GM19467 (cell line): ENCODE measurements at regions not wholly inside any gene's neighbourhood (a gene's known extent, or its start where the extent isn't known, plus 50 kb on each side); places are given as distances from the start of the nearest gene placed in this dataset.
"Not testable (repeated sequence)": the region's sequence is repeated elsewhere in the genome, so short reads cannot be mapped to it uniquely, and the experiment has no call there.

Experiments used
- ATAC-seq: cut with Tn5 transposase; IDR thresholded peaks from one replicate; pipeline ENCODE4 v1.9.1; 2021; ENCODE audit warnings: mild to moderate bottlenecking, moderate library complexity; ENCODE audit not compliant: unreplicated experiment

DNA sequence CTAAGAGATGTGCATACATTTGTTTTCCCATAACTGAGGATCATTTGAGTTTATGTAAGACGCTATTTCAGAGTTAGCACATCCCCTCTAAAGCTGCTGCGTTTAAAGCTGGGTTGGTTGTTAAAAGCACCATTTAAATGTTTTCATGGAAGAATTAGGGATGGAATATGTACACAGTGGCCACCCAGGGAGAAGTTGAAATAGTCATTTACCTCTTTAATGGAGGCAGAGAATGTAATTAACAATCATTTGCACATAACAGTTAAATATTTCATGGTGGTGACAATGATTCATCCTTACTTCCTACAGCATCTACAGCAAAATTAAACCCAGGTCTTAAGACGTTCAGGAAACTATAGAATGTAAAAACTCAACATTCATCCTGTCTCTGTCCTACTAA, 100.3 kb downstream of the KIF4B start:
- no peak for ATAC-seq

DNA sequence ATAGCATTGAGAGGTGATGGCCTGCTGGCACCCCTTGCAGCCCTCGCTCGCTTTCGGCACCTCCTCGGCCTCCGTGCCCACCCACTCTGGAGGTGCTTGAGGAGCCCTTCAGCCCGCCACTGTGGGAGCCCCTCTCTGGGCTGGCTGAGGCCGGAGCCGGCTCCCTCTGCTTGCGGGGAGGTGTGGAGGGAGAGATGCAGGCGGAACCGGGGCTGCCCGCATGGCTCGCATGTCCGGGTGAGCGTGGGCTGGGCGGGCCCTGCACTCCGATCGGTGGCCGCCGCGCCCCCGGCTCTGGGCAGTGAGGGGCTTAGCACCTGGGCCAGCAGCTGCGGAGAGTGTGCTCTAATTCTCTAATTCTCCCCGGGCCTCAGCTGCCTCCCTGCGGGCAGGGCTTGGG, 101.1 kb downstream of the KIF4B start:
- ATAC-seq, result no peak

DNA sequence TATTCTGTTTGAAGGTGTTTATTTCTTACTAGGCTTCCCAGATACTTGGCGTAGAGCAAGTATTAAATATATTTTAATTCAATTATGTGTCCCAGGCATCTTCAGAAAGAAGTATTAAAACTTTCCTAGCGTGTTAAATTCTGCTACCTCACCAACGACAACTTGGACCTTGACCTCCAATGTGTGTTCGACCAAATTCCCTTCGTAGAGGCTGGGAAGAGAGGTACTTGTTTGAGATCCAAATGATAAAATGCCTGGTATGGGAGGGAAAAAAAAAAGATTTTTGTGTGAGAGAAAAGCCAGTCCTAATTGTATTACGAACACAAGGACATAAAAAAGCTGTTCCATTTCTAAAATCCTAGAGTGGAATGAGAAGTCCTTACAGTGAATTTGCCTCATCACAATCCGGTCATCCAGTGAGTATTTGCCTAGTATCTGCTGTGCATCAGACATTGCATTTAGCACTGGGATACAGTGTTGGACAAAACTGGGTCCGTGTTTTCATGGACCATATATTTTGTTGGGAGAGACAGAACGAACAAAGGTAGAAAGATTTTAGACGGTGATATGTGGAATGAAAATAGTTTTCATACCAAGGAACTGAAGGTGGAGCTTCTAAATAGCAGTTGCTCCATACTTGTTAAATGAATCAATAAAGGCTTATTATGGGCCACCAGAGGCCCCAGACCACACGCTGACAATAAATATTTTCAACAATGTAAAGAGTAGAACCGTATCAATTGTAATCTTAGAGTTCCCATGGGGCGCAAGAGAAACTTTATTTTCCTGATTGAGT, 103.1 kb downstream of the KIF4B start:
- ATAC-seq, result no peak

DNA sequence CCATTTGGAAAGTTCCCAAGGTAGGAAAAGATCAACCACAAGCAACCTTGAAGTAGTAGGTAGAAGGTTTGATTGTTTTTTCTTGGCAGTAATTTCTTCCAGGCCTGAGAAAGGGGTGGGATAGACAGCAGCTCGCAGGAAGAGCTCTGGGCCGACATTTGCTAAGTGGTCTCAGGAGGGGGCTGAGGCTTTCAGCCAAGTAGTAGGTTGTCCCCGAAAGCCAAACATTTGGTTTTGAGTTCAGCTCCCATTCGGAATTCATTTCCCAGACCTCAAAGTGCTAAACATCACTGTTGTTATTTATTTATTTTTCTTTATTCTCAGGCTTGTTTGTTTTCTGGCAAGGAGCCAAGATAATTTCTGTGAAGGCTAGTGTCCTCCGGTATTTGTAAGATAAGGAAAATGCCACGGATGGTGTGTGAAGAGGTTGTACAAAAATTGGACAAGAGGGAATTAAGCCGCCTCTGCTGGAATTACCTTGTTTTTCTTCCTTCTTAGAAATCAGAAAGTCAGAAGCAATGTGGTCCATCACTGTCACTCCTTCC, 112.1 kb downstream of the KIF4B start:
- ATAC-seq, result no peak

DNA sequence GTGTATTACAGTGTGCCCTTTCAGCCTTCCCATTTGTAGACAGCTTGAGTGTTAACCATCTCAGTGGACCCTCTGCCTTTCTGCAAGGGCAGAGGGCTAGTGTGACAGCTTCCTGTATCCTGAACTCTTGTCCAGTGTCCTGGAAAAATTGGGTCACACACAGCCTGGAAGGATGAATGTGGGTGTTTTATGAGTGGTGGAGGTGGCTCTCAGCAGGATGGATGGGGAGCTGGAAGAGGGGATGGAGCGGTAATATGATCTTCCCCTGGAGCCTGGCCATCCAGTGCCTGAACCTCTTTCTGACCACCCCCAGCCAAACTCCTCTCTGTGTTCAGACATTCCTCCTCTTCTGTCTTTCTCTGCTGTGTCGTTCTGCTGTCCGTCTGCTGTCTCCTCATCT, 113.0 kb downstream of the KIF4B start:
- ATAC-seq, result no peak

DNA sequence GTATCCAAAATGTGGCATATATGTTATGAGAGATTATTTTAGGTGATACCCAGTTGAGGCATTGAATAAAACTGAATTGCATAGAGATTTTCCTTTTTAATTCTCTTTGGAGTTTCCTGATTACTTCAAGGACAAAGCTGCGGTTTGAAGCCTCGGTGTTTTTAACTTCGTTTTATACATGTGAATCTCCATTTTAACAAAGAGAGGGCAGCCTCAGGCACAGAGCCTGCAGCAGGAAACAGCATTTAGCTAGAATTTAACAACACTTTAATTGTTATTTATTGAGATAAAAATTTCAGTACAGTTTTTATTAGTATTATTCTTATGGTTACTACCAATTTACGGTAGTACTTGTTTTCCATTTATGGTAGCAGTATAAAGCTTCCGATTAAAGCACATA, 114.0 kb downstream of the KIF4B start:
- ATAC-seq, result no peak

DNA sequence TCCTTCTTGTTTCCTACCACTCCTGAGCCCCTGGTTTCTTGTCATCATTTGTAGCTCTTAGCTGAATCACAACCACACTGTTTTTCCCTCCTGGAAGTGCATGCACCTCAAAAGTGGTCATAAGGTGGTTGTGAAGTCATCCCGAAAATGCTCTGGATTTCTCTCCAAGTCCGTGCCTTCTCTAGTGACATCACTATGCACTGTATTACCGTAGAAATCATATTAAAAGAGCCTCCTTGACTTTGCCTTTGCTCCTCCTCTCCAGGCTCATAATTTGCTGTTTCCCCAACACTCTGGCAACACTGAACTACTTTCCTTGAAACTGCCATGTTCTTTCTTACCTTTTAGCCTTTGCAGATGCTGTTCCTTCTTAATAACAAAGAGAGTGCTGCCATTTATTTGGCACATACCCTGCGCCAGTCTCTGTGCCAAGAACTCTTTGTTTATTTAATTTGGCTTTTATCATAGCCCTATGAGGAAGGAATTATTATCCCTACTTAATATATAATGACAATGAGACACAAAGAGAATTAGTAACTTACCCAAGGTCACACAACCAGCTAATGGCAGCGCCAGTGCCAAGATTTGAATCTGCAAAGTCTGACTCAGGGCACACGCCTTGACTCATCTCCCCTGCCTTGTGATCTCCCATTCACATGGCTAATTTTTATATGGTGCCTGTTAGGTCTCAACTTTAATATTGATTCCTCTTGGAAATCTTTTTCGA, 115.4 kb downstream of the KIF4B start:
- ATAC-seq, result no peak

DNA sequence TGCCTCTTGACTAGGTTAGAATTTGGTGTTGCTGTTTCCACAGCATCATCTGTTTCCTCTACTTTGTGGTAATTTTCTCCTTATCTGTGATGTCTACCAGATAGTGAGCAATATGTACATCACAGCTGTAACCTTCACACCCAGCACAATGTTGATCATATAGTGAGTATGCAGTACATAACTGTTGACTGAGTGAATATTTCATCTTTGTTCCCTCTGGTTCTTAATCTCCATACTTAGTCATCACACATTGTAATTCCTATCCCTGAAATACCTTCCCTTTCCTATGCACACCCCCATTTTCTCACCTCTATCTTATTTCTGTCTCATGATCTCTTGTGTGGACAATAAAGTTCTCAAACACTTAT, 115.9 kb downstream of the KIF4B start:
- no peak for ATAC-seq

DNA sequence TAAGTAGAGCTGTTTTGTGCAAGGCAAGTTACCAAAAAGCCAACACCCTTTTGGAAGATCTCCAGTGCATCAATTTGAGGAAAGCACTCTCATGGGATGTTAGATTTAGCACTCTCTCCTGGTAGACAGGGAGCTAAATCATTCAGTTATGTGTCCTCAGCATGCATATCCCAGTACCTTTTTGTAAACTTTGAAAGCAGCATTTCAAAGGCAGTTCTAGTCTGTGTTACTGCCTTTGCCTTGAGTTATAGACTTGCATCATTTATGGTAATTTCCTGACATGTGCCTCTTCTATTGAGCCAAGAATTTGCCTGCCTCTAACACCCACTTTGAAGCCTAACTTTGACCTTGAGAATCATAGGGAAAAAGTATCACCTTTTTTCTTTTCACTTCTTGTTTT, 120.6 kb downstream of the KIF4B start:
- ATAC-seq, result no peak

DNA sequence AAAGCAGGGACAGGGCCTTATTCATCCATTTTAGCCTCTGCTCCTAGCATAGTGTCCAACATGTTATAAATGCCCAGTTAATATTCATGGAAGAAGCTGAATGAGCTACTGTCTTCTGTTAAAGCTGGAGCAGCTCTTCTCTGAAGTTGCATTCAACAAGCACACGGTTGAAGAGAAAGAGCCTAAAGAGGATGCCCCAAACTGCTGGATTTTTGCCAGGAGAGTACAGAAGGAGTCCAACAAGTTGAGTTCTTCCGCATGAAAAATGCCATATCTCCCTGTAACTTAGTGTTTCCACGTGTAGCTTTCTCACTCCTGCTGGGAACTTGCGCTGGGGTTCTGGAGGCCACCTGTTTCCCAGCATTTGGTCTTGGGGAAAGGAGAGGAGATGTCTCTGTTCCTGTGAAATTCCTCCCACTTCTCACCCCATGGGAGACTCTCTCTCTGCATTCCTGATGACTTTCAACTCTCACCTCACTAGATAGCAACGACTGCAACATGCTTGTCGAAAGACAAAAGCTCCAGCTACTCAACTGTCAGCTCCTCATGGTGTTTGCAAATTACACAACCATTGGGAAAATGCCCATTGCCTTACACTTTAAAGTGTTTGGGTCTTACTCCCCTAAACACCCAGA, 122.8 kb downstream of the KIF4B start:
- no peak for ATAC-seq

DNA sequence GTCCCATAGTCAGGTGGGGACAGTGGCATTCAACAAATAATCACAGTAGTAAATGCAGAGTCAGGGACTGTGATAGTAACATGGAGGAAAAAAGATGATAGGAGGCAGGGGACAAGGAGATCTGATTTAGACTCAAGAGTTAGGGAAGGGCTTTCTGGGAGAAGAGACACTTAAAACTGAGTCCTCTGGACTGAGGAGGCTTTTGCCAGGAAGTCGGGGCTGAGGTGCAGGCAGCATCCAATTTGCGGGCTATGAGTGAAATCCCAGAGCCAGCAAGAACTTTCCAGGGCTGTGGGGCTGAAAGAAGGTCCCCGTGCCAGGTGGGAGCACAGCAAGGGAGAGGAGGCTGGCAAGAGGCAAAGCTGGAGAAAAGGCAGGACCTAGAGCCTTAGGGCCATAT, 124.1 kb downstream of the KIF4B start:
- ATAC-seq, result no peak

DNA sequence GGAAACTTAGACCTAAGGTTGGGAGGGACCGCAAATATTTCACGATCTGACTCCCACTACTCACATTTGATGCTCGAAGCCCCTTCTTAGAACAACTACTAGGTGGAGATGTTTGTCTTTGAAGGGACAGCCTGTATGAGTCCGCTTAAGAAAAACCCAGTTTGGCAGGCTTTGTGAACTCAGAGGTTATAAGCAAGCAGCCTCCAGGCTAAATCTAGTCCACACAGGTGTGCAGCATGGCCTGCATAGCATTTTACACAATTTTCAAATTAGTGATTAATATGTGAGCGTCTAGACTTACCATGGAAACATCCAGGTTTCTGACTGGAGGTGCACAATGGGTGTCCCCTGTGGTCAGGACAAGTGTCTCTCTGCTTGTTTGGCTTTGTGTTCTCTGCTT, 127.1 kb downstream of the KIF4B start:
- ATAC-seq, result no peak

DNA sequence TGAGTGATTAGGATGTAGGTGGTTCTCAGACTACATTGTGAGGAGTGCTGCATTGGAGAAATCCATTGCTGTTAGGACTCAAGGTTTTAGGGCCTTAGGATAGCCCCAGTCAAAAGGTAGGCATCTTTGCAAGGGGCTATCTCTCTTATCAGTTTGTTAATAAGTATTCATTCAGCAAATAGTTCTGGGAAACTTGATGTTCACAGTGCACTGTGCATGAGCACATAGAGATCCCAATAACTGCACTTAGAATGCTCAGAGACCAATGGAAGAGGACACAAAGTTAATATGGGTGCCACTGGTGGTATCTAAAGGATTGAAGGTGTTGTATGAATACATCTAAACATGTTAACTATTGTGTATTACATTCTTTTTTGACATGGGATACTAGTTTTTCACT, 131.4 kb downstream of the KIF4B start:
- ATAC-seq, result no peak

DNA sequence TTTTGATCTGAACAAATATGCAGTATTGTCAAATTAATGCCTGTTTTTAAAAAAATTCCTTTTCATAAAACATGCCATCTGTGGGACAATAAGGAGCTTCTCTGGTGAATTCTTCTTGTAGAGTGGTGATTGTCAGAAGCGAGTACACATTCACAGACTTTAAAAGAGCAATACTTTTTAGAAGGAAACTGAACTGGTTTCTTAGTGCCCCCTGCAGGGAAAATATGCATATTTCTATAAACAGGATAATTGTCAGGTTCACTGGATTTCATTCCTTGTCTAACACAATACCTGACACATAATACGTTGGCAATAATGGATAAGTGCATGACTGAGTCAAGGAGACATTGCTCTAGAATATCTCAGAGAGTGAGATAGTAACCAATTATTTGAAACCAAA, 133.7 kb downstream of the KIF4B start:
- no peak for ATAC-seq

DNA sequence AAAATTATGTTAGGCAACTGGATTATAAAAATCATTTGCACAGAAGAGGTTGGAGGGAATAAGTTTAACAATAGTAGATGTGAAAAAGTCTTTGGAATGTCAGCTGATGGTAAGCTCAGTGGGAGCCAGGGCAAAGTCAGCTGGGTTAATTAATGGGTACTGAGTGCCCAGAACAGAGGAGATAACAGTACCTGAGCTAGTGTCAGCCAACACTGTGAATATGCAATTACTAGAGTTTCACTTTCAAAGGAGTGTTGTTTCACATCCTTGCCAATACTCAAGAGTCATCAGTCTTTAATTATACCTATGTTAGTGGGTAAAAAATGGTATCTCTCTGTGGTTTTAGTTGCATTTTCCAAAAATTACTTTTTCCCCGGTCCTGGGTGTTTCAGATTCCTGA, 135.1 kb downstream of the KIF4B start:
- ATAC-seq, result no peak

DNA sequence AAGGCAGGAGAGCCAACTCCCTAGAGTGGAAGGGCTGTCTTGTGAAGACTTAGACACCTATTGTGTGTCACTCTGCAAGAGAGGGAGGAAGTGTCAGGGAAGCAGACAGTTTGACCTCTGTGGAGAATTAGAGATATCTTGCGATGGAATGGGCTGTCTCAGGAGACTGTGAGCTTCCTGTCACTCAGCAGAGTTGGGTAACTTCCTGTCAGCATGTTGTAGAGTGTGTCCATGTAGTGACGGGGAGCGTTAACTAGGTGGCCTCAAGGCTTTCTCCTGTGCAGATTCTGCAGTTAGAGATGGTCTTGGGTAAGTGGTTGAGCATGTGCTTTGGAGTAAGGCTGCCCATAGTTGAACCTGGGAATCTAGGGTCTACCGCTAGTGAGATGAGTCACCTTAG, 136.5 kb downstream of the KIF4B start:
- no peak for ATAC-seq

DNA sequence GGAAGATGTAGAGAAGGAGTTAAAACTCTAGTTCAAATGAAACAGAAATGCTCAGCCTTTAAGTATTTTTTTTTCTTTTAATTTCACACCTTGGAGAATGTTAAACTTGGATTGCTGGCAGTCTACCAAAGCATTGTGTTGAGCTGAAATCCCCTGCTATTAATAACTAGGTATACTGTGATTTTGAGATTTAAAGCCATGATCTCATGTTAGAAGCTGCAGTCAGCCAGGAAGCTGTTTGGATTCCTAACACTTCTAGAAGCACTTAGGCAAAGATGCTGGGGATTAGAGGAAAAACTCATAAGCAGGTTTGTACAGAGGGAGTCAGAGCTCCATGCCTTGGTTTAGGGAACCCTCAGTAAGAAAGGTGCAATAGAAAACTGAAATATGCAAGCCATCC, 141.4 kb downstream of the KIF4B start:
- no peak for ATAC-seq

DNA sequence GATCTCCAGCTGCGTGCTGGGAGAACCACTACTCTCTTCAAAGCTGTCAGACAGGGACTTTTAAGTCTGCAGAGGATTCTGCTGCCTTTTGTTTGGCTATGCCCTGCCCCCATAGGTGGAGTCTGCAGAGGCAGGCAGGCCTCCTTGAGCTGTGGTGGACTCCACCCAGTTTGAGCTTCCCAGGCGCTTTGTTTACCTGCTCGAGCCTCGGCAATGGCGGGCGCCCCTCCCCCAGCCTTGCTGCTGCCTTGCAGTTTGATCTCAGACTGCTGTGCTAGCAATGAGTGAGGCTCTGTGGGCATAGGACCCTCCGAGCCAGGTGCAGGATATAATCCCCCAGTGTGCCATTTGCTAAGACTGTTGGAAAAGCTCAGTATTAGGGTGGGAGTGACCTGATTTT, 149.5 kb downstream of the KIF4B start:
- ATAC-seq, result not testable (repeated sequence)

DNA sequence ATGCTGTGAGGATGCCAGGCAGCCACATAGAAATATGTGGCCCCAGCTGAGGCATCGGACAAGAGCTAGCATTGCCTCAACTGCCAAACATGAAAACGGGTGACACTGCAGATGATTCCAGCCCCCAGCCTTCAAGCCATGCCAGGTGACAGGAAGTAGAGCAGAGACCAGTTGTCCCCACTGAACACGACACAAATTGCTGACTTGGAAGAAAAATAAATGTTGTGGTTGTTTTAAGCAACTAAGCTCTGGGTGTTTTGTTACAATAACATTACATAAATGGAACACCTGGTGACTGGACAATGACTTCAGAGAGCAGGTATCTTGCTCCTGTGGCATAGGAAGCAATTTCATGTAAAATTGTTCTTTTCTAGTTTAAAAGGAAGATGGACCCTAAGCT, 154.2 kb downstream of the KIF4B start:
- no peak for ATAC-seq

DNA sequence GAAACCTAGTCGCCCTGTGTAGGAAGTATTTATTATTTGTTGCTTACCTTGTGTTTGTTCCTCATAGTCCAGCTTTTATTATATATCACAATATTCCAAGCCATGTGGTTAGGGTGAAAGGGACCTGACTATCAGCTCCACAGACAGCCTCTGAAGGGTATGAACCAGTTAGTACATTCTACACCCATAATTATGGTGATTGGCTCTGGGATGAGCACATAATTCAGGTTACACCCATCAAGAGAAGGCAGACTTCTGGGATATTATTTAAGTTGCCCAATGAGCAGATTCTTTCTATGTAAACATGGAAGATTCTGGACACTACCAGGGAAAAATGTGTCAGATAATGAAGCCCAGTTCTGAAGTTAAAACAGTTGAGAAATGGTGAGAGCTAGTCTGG, 168.0 kb downstream of the KIF4B start:
- ATAC-seq, result no peak

DNA sequence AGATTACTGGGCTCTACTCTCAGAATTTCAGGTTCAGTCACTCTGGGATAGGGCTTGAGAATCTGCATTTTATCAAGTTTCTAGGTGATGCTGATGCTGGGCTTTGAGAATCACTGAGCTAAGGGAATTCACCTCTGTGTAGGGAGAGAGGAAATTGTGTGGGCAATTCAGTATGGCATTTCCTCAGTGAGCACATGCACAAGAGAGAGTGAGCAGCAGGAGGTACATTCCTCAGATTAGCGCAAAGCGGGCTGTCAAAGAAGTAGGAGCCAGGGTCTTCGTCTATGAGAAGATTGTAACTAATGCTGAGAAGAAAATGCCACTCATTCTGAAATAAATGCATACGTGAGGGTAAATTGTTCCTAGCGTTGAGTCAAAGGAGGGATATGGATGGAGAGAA, 175.9 kb downstream of the KIF4B start:
- no peak for ATAC-seq

DNA sequence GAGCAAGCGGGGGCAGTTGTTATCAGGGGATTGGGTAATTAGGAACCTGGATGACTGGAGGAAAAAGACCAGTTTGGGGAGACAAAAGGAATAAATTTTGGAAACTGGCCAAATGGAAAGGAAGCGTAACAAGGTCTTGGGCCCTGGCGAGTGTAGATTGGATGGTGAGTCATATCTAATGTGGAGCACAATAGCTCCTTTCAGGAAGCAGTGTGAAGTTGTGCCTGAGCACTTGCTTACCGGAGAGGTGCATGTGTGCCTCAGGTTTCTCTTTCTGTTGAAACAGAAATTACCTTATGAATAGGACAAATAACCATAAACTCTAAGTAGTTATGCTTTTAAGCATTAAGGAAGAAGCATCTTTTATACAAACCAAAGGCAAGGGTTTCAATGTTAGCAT, 176.4 kb downstream of the KIF4B start:
- ATAC-seq, result no peak
